ENCODE measurements at regions not wholly inside any gene's neighbourhood (a gene's known extent, or its start where the extent isn't known, plus 50 kb on each side); places are given as distances from the start of the nearest gene placed in this dataset.

- DNase-seq (ENCODE audit: low read depth in 2 of 2), result no peak
- H3K9me3 ChIP-seq (ENCODE audit: control insufficient read depth, insufficient read depth, low read depth, low read length), result no peaks in the 10 kb centered on the region
- H3K27ac ChIP-seq (ENCODE audit: insufficient read depth, low read length), result no peak overlapping the region
- H3K4me3 ChIP-seq (replicated peaks in 1 of 4; ENCODE audit: control extremely low read depth in 1 of 4, insufficient read depth in 1 of 4, low read depth in 3 of 4, low read length in 4 of 4), result no peak overlapping the region
- no peak overlapping the region for H3K9ac ChIP-seq (ENCODE audit: insufficient read depth, low read length)
- no peak overlapping the region for H2AFZ ChIP-seq (ENCODE audit: low read length)
- no peak for TF ChIP-seq CTCF (conservative IDR thresholded peaks at IDR 0.05 in 1 of 2, IDR thresholded peaks at IDR 0.05 in 1 of 2; ENCODE audit: low read depth in 1 of 2, low read length in 2 of 2)
- TF ChIP-seq EZH2 (IDR thresholded peaks at IDR 0.05; ENCODE audit: low read length, missing control alignments), result no peak
- H3K27me3 ChIP-seq (ENCODE audit: control insufficient read depth, insufficient read depth, low read length), result no peaks in the 10 kb centered on the region
- H3K4me2 ChIP-seq (ENCODE audit: extremely low read depth, insufficient read depth, low read length), result no peak overlapping the region
- H3K4me1 ChIP-seq (ENCODE audit: control insufficient read depth, extremely low read depth, insufficient read depth, low read length), result peaks cover 5% of the 10 kb centered on the region
- H3K79me2 ChIP-seq (ENCODE audit: control insufficient read depth, insufficient read depth, low read length), result no peaks in the 10 kb centered on the region
- H4K20me1 ChIP-seq (ENCODE audit: control insufficient read depth, extremely low read depth, insufficient read depth, low read length), result no peaks in the 10 kb centered on the region
- no peaks in the 10 kb centered on the region for H3K36me3 ChIP-seq (ENCODE audit: control insufficient read depth, insufficient read depth, low read length)
Measured at GRCh38 chr20:4480104-4480503, 206.2 kb upstream of the PRNP start.

- Histone ChIP-seq H2AFZ (ENCODE audit: low read length) (no peak overlapping the region), H3K9ac (ENCODE audit: insufficient read depth, low read length) (no peak overlapping the region), H3K79me2 (ENCODE audit: control insufficient read depth, insufficient read depth, low read length) (no peaks in the 10 kb centered on the region), H3K27me3 (ENCODE audit: control insufficient read depth, insufficient read depth, low read length) (no peaks in the 10 kb centered on the region), H3K27ac (ENCODE audit: insufficient read depth, low read length) (no peak overlapping the region), H3K4me3 (replicated peaks in 1 of 4; ENCODE audit: control extremely low read depth in 1 of 4, insufficient read depth in 1 of 4, low read depth in 3 of 4, low read length in 4 of 4) (no peak overlapping the region), H4K20me1 (ENCODE audit: control insufficient read depth, extremely low read depth, insufficient read depth, low read length) (no peaks in the 10 kb centered on the region), H3K4me1 (ENCODE audit: control insufficient read depth, extremely low read depth, insufficient read depth, low read length) (peaks cover 2% of the 10 kb centered on the region), H3K9me3 (ENCODE audit: control insufficient read depth, insufficient read depth, low read depth, low read length) (no peaks in the 10 kb centered on the region), H3K36me3 (ENCODE audit: control insufficient read depth, insufficient read depth, low read length) (no peaks in the 10 kb centered on the region), H3K4me2 (ENCODE audit: extremely low read depth, insufficient read depth, low read length) (no peak overlapping the region)
- DNase-seq (ENCODE audit: low read depth in 2 of 2), result peak; percentile 29 to 47
- no peak for TF ChIP-seq EZH2 (IDR thresholded peaks at IDR 0.05; ENCODE audit: low read length, missing control alignments)
- TF ChIP-seq CTCF (conservative IDR thresholded peaks at IDR 0.05 in 1 of 2, IDR thresholded peaks at IDR 0.05 in 1 of 2; ENCODE audit: low read depth in 1 of 2, low read length in 2 of 2), result no peak
Measured at GRCh38 chr20:4476903-4477500, 209.3 kb upstream of the PRNP start.

- no peaks in the 10 kb centered on the region for H3K27me3 ChIP-seq (ENCODE audit: control insufficient read depth, insufficient read depth, low read length)
- H3K79me2 ChIP-seq (ENCODE audit: control insufficient read depth, insufficient read depth, low read length), result no peaks in the 10 kb centered on the region
- H3K36me3 ChIP-seq (ENCODE audit: control insufficient read depth, insufficient read depth, low read length), result no peaks in the 10 kb centered on the region
- peak; percentile 20 to 42 for DNase-seq (ENCODE audit: low read depth in 2 of 2)
- H3K4me3 ChIP-seq (replicated peaks in 1 of 4; ENCODE audit: control extremely low read depth in 1 of 4, insufficient read depth in 1 of 4, low read depth in 3 of 4, low read length in 4 of 4), result no peak overlapping the region
- no peak for TF ChIP-seq CTCF (conservative IDR thresholded peaks at IDR 0.05 in 1 of 2, IDR thresholded peaks at IDR 0.05 in 1 of 2; ENCODE audit: low read depth in 1 of 2, low read length in 2 of 2)
- TF ChIP-seq EZH2 (IDR thresholded peaks at IDR 0.05; ENCODE audit: low read length, missing control alignments), result no peak
- H3K9me3 ChIP-seq (ENCODE audit: control insufficient read depth, insufficient read depth, low read depth, low read length), result no peaks in the 10 kb centered on the region
- H3K27ac ChIP-seq (ENCODE audit: insufficient read depth, low read length), result no peak overlapping the region
- peaks cover 5% of the 10 kb centered on the region for H3K4me1 ChIP-seq (ENCODE audit: control insufficient read depth, extremely low read depth, insufficient read depth, low read length)
- no peak overlapping the region for H3K9ac ChIP-seq (ENCODE audit: insufficient read depth, low read length)
- H4K20me1 ChIP-seq (ENCODE audit: control insufficient read depth, extremely low read depth, insufficient read depth, low read length), result no peaks in the 10 kb centered on the region
- H3K4me2 ChIP-seq (ENCODE audit: extremely low read depth, insufficient read depth, low read length), result no peak overlapping the region
- H2AFZ ChIP-seq (ENCODE audit: low read length), result no peak overlapping the region
Measured at GRCh38 chr20:4472906-4473305, 213.3 kb upstream of the PRNP start.

Data from fibroblast of lung (primary cell).